ENCODE measurements at regions not wholly inside any gene's neighbourhood (a gene's known extent, or its start where the extent isn't known, plus 50 kb on each side); places are given as distances from the start of the nearest gene placed in this dataset.

DNA sequence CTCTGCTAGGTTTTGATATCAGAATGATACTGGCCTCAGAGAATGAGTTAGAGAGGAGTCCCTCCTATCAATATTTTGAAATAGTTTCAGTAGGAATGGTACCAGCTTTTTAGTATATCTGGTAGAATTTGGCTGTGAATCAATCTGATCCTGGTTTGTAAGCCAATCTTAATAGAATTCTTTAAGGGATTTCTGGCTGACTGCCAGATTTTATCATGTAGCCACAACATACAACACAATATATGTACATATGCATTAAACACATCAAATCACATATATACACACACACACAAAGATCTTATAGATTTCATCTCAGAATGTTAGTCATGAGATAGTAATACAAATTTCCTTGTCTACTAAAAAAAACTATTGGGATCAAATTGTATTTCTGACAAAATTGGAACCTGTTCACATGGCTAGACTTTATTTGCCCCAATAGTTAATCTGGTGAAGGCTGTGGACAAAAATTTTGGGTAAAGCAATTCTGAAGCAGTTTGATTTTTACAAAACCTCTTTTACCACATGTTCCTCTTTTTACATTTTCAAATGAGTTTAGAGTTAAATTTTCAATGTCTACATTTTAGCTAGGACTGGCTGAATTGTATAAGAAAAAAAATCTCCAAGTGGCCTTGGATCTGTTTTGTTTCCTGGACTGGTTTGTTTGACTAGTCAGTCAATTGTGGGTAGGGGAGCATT, 151.7 kb downstream of the FASLG start:
- DNase-seq = no peak

DNA sequence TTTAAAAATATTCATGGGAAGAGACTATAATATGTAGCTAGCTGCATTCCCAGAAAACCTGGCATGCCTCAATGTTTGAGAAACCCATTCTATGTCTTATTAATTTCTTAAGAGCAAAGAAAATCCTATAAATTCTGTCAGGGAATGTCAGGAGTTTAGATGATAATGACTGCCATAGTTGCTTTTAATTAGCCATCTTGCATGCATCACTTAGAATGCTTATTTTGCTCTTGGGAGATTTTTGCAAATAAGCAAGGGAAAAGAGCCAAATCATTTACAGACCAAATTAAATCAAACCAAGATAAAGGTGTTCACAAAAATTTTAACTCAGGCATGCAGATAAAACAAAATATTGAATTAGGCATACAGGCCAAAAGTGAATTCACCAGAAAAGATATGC, 152.8 kb downstream of the FASLG start:
- no peak for DNase-seq

DNA sequence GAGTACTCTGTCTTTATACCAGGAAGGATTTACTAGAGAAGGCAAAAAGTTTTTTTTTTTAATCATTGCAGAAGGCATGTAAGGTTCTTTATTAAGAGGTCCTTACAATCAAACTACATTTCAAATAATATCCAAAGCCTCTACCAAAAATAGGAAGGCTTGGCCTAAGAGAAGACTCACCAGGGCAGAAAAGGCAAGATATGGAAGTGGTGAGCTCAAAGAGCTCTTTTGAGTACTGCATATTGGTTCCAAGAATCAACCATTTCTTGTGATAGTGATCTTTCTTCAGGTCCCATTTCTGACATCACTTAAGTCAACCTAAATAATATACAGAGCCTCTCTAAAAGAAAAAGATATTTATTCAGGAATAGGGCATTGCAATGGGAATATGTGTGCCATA, 153.2 kb downstream of the FASLG start:
- no peak for DNase-seq

DNA sequence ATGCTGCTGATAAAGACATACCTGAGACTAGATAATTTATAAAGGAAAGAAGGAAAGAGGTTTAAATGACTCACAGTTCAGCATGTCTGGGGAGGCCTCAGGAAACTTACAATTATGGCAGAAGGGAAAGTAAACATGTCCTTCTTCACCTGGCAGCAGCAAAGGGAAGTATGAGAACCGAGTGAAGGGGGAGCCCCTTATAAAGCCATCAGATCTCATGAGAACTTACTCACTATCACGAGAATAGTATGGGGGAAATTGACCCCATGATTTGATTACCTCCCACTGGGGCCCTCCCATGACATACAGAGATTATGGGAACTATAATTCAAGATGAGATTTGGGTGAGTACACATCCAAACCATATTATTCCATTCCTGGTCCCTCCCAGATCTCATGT, 154.4 kb downstream of the FASLG start:
- no peak for DNase-seq

DNA sequence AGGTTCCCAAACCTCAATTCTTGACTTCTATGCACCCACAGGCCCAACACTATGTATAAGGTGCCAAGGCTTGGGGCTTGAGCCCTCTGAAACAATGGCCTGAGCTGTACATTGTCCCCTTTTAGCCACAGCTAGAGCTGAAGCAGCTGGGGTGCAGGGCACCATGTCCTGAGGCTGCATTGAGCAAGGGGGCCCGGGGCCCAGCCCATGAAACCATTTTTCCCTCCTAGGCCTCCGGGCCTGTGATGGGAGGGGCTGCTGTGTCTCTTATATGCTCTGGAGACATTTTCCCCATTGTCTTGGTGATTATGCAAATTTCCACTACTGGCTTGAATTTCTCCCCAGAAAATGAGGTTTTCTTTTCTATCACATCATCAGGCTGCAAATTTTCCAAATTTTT, 155.5 kb downstream of the FASLG start:
- no peak for DNase-seq

DNA sequence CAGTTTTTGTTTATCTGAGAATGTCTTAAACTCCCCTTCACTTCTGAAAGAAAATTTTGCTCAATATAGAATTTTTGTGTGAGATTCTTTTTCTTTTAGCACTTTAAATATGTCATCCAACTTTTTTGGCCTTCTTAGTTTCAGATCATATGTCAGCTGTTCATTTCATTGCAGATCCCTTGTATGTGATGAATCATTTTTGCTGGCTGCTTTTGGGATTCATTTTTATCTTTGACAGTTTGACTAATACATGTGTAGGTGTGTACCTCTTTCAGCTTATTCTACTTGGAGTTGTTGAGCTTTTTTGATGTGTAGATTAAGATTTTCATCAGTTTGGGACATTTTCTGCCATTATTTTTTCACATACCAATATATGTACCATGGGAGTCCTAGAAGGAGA, 156.8 kb downstream of the FASLG start:
- DNase-seq = no peak

DNA sequence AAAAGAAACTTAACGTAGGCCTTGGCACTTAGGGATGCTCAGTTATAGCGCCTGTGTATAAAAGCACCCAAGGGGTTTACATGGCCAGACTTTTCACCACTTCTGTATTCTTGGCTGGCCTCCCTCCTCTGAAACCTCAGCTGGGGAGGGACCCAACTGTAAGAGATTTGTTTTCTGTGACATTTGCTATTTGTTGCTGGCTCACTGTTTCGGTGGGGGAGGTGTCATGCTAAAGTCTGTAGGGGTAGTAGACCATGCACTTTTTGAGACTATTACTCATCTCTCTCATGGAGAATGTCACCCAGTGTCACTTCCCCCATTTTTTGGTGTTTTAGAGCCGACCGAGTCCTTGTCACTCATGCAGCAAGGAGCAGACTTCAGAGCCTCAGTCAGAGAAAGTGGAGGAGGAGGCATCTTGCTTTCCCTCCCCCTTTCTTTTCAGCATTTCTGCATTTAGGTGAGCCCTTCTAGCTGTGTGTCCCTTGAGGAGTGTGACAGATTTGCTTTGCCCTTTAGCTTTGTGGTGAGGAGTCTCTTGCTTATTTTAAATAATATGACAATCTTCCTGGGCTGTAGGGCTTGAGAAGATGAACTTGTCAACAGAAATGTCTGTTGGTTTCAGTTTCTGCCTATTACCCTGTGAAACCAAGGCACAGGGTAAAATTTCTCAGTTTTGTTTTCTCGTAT, 160.1 kb downstream of the FASLG start:
- DNase-seq = no peak

DNA sequence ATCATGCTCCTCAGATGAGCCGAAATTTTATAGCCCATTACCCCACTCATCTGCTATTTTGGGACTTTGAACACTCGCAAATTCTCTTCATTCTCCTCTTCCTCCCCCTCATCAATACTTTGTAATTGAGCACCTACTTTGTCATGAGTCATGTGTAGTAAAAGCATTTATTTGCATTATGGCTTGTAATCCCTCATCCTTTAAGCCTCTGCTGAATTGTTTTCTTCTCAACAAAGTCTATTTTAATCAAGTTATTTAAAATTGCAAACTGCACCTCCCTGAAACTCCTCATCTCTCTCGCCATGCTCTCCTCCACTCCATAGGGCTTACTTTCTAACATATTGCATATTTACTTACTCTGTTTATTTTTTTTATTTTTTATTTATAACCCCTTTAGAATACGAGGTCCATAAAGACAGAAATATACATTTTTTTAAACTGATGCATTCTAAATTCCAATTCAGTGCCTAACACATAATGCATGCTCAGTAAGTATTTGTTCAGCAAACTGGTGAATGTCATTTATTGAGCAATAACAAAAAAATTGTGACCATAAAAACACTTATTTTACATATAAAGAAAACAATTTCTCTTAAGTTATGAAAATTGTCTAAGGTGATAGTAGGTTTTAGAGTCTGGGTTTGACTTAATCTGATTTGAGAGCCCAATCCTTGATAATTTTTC, 161.7 kb downstream of the FASLG start:
- DNase-seq = no peak

DNA sequence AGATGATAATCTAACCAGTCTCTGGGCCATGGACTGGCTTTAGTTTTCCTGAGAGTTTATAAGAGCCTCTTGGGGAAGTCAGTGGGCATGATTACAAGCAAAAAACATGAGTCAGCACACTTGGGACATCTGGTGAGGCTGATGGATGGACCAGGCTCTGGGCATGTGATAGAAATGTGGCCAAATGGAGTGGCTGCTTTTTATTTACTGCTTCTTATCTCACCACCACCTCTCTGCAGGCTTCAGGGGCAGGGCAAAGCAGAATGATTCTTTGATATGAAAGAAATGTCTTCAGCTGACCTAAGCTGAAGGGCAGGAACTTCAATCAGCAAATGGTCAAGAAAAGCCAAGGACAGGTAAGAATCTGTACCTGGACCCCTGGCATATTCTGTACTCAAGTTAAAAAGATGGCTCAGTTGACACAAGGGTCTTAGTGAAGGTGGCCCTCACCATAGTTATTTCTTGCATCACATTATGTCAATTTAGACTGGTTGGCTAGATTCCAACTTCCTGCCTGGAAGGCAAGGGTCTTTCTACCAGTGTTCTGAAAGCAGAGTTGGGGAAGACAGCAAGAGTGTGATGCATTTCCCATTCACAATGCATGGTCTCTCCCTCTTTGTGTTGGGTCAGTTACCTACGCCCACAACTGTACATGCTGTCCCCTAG, 162.8 kb downstream of the FASLG start:
- no peak for DNase-seq

DNA sequence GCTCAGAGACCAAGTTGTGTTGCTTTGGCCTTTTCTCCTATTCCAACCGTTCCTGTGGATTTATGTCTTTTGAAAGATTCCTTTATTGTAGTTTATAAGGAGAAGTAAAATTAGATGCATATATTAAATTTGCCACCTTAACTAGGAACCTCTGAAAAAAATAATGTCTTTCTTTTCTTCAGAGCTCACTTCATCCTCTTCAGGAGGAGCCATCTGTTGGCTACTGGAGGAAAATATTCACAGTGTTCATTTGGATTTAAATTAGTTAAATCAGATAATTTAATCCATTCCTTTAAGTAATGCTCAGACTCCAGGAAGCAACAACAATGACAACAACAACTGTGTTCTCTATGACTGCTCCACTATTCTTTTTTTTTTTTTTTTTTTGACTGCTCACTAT, 164.0 kb downstream of the FASLG start:
- DNase-seq = no peak

DNA sequence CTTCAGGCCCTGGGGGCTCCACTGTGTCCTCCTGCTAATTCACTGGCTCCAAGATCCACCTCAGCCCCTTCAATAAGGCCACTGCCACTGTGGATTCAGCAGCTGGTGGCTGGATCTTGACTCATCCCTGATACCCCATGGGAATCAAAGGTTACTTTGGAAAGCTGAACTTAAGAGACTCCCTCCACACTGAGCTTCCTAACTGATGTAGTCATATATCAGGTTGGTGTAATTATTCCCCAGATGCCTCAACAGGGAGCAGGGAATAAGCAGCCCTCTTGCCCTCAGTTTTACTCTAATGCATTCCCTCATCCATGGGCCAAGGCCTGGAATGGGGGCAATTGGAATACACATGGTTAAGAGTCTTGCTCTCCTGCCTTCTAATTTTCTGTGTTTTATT, 164.6 kb downstream of the FASLG start:
- no peak for DNase-seq

DNA sequence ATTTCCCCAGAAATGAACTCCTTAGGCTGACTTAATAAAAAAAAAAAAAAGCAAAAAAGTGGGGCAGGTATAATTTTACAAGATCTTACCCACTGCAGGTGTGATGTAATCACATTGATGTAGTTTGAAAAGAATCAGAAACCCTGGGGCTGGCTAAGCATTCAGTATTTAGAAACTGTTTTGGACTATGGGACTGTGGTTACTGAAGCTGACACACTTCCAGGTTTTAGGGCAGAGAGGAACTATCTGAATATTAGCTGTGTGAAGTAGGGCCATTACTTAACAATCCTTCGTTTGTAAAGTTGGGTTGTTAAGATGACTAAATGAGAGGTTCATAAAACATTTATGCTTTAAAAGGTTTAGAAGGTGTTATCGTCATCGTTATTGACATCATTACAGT, 165.3 kb downstream of the FASLG start:
- no peak for DNase-seq

DNA sequence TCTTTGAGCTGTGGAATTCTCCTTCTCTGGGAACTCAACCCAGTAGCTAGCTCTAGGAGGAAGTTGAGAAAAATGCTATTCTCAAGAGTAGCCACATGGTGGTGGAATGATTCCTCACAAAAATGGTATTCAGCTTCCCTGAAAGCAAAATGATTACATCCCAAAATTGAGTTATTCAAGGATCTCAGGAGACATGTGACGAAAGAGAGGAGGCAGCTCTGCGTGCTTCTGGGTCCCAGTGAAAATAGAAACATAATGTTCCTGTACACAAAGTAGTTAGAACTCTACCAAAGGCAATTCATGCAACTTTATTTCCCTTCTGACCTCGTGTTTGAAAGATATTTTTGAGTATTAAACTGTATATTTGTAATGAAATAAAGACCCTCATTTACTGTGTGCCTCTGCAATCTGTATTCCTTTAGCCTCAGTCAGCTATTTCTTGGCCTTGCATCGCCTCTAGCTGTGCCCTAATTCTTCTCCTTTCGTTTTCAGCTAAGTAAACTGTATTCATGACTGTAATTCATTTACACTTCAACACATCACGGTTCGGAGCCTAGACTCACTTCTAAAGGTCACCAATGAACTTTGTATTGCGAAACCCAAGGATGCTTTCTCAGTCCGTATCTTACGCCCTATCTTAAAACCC, 167.3 kb downstream of the FASLG start:
- DNase-seq = no peak

DNA sequence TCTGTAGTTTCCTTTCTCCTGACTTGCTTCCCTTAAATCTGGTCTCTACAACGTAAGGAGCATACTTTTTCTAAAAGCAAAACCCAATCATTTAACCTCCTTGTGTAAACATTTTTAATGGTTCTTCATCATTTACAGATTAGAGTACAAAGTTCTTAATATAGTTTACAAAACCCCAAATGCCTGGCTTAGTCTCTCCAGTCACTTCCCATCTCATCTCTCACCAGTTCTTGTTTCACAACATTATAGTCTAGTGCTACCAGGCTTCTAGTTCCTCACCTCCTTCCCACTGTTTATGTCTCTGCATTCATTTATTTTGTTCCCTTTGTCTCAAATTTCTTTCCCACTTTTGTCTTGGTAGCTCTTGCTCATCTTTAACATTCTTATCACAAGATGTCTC, 168.4 kb downstream of the FASLG start:
- DNase-seq = no peak

DNA sequence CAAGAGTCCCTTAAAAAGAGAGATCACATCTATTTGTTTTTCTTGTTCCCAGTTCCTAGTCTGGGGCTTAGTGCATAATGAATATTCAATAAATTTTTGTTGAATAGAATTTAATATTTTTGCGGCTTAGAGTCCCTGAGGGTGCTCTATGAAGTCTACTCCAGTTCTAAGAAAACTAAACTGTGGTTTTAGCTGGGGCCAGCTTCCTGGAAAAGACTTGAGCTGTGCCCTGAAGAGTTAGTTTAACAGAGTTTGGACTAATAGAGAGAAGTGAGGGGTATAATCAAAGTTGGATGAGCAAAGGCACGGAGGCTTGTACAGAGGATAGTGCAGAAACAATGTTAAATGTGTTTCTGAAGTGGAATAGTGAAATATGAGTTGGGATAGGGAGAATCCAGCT, 168.9 kb downstream of the FASLG start:
- DNase-seq = no peak

DNA sequence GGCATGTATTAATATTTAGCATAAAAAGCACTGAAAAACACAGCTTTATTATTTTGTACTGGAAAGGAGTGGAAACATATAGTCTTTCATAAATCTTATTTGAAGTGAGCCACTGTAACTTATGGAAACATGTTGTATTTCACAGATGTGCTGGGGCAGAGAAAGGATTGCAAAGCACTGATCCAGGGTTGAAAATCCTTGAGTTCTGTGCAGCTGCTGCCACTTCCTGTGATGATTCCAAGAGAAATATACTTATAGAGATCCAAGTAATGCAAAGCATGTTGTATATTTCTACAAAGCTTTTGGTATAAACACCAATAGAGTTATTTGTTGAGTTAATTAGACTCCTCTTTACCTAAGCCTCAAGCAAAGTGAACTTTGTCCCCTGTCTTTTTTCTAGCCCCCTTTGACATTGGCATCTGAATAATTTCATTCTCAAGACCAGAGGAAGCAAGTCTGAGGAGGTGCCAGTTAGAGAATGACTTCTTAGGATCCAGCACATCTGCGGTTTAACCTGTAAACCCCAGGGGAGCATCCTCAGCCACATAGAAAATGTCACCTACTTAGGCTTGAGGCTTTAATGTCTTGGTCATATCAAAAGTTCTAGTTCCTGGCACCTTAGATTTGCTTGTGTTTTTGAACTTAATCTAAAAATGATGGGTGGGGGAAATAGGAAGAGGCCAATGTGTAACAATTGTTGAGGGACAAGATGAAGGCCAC, 173.3 kb downstream of the FASLG start:
- no peak for DNase-seq

DNA sequence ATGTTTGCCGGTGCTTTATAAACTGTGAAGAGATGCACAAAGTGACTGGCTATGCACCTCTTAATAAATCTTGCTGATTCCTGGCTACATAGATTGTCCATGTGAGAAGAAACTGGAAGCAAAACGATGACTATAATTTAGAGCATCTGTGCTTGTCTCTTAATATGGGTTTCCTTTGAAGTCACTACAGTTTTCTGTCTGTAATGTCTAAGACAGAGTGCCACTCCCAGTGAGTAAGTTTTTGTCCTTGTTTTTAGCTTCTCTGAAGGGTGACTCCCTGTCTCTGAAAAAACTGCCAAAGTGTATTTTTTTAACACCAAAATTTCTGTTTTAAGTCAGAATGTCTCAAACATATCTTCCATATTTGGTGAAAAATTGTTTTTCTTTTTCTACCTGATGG, 175.1 kb downstream of the FASLG start:
- DNase-seq = no peak

DNA sequence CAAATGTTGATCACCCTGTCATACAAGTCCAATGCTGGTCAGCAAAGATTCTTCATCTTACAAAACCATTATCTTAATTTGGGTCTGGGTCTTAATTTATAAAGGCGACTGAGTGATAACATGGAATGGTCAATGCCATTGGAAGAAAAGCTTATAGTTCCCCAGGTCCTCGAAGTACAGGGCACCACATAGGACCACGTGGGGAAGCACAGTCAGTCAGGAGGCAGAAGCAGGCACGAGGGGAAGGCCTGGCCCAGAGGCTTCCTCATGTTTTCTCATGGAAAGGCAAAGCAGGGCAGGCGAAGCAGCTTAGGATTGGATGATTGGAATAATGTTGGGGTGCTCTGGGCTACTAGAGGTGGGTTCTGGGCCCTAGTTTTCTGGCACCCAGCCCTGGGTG, 175.7 kb downstream of the FASLG start:
- DNase-seq = no peak

DNA sequence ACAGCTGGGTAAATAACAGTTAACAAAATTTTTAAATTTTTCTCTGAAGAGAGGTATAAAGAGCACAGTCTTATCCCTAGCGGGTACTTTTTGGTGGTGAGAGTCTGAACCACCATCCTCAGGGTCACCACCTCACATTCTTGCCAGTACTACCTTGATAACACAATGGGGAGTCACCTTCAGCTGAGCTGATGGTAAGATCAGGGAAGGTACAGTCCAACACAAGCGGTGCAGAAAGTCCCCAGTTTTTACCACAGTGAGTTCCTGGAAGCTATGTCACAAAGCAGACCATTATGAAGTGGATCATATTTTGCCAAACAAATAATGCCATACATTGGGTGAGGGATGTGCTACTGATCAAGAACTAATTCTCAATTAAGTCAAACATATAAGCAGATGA, 176.9 kb downstream of the FASLG start:
- DNase-seq = no peak

DNA sequence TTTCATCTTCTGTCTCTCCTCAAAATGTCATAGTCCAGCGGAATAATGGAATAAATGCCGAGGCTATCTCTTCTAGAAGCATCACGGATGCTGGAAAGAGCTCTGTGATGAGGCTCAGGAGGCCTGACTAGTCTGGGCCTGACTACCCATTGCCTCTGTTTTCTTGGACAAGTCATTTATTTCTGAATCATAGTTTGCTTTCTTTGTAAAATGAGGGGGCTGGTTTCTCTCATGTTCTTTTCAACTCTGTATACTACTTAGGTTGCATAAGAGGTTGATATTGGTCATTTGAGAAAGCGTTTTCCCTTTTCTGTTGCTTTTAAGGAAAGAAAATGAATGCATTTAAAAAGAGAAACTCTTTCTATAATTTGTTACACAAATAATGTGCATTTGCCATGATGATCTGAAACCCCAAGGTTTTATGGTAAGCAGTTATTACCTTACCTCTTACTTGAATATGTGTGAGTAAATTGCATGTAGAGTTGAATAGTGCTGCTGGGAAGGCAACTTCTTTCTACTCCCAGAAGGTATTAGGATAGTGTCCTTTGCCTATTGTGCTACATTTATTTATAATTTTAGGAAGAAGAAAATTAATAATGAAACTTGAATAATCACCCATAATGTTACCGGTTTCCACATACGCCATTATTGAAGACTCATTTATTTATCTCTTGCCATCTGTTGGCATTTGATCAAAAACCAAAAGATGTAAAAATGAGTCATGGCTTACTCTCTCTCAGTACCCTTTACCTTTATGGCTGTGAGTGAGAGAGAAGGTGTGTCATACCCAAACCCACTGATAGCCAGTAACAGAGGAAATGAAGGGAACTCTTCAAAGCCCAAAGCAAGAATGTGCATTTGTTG, 179.1 kb downstream of the FASLG start:
- DNase-seq = no peak

DNA sequence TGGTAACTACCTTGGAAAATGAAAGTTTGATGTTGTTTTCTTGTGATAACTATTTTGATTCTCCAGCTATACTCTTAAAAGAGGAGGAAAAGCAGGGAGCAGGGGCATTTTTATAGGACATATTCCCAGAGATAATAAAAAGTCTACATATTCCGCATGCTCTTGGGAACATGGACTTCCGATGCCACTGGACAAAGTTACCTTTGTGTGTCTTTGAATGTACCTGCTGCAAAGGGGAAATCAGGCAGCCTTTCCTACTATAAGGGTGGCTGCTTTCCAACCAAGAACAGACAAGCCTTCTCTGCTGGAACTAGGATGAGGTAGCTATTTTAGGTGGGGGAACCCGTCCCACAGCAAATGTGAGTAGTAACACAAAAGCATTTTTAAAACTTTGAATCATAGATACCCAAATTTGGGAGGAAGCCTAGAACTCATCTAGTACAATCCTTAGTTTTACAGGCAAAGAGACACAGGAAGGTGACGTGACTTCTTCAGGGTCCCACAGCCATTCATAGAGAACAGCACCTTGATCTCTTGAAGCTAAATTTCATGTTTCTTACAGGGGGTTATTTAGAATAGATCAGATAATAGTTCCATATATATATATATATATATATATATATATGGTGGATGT, 179.9 kb downstream of the FASLG start:
- DNase-seq = no peak
